Activated CD8-positive, alpha-beta memory T cell treated with anti-CD3 and anti-CD28 coated beads for 48 hours (primary cell): ENCODE measurements at regions not wholly inside any gene's neighbourhood (a gene's known extent, or its start where the extent isn't known, plus 50 kb on each side); places are given as distances from the start of the nearest gene placed in this dataset.
"Not testable (repeated sequence)": the region's sequence is repeated elsewhere in the genome, so short reads cannot be mapped to it uniquely, and the experiment has no call there.

ENCODE experiments used
- DNase-seq, 3 experiments: peaks; one replicate each; pipeline ENCODE4 v3.0.0-alpha.2; 2020; ENCODE audit warnings: low read depth in 2 of 3, low spot score in 2 of 3

DNA sequence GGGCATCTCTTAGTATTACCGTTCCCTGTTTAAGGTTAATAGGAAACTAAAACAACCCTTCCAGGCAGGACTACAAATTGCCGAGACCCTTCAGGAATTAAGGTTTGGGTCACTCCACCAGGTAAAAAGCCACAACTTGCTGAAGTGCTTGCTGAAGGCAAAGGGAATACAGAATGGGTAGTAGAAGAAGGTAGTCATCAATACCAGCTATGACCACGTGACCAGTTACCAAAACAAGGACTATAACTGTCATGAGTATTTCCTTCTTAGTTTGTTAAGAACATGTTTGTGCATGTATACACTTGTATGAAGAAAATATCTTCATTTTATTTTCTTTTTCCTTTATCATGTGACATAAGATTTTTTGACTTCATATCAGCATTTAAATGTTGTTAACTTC lies 578.7 kb upstream of the FBXO33 start:
- no peak for DNase-seq

DNA sequence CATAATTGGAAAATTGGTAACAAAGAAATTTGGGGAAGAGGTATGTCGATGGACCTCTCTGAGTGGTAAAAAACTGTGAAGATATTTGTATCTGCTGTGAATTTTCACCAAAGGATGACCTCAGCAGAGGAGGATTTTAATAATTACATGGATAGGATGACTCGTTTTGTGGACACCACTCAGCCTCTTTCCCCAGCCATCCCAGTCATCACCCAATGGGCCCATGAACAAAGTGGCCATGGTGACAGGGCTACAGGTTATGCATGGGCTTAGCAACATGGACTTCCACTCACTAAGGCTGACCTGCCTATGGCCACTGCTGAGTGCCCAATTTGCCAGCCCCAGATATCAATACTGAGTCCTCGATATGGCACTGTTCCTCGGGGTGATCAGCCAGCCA lies 577.5 kb upstream of the FBXO33 start:
- DNase-seq = no peak

DNA sequence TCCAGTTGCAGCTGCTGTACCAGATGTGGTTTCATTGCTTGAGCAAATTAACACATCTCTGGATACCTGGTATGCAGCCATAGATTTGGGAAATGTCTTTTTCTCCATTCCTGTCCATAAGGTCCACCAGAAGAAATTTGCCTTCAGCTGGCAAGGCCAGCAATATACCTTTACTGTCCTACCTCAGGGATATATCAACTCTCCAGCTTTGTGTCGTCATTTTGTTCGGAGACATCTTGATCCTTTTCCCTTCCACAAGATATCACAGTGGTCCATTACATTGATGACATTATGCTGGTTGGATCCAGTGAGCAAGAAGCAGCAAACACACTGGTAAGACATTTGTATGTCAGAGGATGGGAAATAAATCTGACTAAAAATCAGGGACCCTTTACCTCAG lies 576.1 kb upstream of the FBXO33 start:
- not testable (repeated sequence) for DNase-seq

DNA sequence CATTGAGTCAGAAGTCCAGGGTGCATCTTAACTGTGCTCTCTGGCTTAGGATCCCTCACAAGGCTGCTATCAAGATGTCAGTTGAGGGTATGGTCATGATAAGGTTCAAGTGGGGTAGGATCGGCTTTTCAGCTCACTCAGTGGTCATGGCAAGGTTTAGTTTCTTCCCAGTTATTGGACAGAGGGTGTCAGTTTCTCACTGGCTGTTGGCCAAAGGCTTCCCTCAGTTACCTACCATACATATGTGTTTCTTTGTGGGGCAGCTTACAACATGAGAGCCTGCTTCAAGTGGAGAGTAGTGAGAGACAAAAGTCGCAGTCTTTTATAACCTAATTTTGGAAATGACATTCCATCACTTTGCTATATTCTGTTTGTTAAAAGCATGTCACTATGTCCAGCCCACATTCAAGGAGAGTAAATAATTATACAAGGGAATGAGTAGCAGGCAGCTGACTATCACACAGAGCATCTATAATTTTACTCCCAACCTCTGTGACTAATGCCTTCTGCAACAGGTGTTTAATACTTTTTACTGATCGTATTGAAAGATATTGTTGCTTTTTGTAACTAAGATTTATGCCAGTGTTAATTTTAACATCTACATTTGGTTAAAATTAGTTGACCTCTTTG lies 572.8 kb upstream of the FBXO33 start:
- DNase-seq = no peak

DNA sequence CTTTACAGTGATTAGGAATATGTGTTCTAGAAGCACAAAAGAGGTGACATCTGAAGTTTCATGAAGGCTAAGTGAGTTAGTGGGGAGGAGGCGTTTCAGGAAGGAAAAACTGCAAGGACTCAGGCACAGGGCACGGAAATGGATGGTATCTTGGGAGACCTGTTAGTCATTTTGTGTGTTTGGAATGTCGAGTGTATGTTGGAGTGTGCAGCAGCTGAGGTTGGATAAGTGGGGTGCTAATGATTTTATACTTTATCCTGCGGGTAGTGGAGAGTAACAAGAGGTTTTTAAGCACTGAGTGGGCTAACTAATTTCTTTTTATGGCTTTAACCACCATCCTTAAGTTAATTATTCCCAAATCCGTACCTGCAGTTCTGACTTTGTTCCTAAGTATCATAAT lies 571.5 kb upstream of the FBXO33 start:
- DNase-seq = no peak

DNA sequence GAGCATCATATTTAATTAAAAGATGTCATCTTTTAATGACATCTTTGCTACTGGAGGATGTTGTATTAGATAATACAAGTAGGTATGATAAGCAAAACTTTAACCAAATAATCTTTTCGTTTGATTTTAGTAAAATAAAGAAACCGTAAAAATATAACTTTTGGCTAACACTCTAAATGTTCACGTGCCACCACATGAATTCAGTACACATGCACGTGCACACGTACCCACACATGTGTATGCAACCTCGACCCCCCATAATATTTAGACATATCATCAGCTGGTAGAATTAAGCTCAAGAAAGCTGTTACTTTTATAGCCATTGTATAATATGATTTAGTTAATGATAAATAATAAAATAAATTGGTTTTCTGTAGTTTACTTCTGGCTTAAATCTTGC lies 566.6 kb upstream of the FBXO33 start:
- no peak for DNase-seq

DNA sequence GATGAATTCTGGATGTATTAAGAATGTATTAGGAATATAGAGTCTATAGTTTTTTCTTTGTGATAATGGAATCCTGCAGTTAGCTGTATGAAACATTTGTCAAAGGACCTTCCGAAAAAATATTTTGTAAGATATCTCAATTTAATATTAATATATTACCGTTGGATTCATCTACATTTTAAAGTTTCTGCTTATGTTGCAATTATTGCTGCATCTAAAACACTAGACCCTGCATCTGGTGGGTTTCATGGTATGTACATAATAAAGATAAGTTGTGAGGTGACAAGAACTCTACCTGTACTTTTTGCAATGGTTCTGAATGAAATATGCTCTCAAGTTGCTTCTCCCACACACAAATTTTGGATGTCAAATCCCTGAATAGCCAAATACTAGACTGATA lies 565.9 kb upstream of the FBXO33 start:
- DNase-seq = no peak

DNA sequence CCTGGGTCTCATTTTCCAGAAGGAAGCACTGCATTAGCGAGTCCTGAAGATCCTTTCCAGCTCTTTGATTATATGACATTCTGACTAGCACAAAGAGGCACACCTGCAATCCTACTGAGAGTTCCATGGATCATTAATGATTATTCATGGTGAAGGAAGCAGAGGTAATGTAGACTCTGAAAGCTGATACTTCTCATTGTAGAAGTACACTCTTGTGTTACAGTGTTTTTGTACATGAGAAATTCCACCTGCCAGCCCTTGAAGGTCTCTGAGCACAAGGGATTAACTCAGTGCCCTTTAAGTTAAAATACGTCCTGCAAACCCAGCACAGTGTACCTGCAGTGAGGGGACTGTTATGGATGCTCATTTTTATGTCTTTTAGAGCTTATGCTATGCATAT lies 558.8 kb upstream of the FBXO33 start:
- DNase-seq = no peak

DNA sequence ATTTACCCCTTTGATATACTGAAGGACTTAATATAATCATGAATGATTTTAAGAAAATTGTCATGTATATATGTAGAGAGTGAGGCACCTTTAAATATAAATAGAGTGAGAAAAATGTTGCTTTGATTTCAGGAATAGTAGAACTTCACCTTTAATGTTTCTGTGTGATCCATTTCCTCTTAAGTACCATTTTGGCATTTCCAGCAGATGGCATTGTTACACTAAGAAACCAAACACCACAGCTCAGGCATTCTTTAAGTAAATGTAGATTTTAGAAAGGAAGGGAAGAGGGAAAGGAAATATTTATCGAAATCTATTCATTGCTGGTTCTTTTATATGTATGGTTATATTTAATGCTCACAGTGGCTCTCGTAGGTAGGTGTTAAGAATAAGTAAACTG lies 556.7 kb upstream of the FBXO33 start:
- no peak for DNase-seq

DNA sequence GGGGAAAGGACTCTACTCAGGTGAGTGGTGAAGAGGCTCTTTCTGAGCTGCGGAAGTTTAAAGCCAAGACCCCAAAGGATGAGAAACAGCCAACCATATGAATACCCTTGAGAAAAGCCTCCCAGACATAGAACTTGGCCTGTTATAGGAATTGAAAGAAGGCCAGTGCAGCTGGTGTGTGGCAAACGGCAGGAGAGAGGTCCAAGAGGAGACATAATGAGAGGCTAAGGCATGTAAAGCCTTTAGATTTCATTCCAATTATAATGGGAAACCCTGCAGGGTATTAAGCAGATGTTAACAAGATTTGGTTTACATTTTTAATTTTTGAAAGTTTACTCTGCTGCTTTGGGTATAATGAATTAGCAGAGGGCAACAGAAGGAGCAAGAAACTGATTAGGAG lies 552.1 kb upstream of the FBXO33 start:
- no peak for DNase-seq

DNA sequence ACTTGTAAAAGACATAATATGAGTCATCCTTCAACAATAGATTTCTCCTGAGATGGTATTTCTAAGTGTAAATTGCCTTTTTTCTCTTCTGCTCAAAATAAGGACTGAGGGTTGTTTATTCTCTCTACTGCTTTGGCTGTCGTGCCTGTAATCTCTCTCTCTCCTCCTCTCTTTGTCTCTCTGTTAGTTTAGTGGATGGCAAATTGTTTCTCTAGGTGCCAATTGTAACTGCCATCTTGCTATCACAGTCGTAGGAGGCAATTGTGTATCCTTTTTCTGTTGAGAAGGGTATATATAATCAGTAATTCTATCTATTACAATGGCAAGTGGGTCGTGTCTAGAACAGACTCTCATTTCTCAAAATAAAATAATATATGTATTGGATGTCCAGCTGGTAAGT lies 545.0 kb upstream of the FBXO33 start:
- DNase-seq = no peak

DNA sequence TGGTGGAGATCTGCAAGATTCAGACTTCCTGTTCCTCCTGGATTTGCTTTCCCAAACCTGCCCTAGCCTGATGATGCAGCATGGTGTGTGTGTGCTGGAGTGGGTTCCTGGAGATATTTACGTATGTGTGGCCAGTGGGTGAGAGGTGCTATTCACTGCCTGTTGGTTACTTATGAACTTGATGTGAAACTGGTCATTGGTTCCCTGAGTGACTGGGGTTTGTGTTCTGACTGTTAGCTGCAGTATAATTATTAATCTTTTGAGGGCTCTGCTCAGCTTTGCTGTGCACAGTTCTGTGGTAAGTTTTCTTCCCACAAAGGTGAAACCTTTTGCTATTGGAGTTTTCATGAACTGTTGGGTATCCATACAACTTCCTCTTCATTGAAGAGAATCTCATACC lies 541.8 kb upstream of the FBXO33 start:
- DNase-seq = no peak

DNA sequence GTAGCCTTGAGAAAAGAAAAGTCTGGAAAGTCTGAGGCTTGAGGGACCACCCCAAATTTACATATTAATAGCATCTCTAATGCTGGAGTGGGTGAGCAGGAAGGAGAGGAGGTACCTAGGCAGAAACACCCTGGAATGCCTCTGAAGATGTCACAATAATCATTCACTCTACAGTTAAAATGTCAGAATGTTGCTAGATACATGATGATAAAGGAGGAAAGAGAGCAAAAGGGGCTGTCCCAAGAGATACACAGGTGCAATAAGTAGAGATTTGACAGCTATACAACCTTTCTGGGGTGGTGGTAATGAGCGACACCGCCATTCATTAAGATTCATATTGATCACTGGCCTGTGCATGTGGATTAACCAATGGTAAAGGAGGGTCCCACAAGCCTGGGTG lies 540.5 kb upstream of the FBXO33 start:
- DNase-seq = no peak

DNA sequence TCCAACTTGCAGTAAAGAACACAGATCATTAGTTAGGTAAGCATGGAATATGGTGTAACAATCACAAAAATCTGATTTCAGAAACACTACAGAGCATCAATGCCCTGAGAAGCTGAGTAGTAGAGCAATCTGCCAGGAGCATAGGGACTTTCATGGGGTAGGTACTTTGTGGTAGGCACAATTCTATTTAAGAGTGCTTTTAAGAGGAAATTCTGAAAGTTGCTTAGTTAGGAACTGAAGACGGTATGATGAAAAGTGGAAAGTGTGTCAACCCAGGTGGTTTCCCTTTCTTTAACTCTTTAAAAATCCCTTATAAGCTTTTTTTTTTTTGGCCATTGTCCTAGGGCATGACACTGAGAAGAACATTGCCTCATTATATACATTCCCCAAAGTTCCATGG lies 535.7 kb upstream of the FBXO33 start:
- DNase-seq = no peak

DNA sequence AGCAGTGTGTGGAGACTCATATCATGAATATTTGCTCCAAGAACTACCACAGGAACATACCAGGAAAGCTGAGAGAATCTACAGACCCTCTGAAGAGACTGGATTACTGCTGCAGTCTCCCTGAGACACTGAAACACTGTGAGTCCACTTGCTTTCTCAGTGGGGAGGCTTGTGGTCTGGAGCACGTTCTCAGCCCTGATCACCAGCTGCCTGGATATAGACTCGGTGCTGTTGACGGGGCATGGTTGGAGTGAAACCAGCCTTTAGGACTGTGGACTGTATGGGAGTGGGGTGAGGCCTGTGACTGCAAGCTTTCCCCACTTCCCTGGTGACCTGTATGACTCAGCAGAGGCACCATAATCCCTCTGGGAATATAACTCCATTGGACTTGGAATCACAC lies 525.8 kb upstream of the FBXO33 start:
- DNase-seq = no peak

DNA sequence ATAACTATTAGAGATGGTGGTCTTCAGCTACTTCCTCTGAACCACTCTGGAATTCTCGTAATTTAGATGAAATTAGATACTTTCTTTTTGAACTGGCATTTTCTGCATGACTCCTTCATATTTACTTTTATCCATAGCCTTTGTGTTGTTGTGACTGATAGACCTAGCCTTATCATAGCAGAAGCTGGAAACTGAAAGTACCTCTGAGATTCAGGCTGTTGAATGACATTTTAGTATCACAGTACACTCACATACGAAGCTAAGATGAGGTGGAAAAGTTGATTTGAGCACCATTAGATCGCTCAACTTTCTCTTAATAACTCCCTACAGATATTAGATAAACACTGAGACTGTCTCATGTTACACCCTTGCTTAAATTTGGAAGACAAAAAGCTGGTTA lies 525.1 kb upstream of the FBXO33 start:
- no peak for DNase-seq

DNA sequence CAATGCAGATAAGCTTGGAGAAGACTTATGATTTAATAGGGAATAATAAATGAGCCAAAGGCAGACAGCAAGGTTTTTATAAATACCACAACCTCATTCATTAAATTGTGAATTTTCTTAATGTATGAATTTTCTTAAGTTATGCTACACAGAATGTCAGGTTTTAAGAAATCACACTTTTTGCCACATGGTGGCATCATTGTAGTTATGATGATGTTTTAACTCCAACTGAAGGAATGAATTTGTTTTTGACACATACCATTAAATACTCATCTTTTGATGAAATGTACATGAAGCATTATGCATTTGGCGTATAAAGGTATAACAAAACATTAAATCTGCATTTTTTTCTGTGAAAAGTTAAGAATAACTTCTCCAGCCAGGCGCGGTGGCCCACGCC lies 524.1 kb upstream of the FBXO33 start:
- DNase-seq = no peak

DNA sequence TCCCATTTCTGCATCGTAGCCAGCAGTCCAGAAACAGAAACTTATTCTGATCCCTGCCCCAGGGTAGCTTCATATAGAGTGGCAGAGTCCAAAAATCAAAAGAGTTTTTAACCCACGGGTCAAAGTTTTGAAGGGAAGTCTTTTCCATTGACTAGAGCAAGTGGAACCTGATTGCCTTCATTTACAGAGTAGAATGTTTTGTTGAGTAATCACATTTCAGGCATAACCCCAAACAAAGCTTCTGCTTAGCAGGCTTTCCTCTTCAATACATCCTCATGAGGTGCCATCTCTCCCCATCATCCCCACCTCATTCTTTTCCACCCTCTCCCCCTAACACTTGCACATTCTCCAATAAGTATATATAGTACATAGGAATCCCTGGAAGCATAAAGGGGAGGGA lies 516.0 kb upstream of the FBXO33 start:
- DNase-seq = no peak

DNA sequence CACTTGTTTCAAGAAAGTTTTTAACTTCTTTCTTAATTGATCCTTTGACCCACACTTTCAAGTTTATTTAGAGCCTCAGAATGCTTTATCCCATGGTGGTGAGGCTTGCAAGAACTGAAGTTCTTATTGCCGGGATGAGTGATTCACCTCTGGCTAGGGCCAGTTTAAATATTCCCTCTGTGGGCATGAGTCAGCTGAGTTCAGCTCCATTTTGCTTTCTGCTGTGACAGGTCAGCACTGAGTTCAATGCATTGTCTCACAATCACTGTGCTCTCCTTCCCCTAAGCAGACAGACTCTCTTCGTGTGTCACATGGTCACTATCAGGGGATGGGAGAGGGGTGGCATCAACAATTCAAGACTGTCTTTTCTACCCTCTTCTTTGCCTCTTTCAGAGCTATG lies 514.6 kb upstream of the FBXO33 start:
- DNase-seq = no peak

DNA sequence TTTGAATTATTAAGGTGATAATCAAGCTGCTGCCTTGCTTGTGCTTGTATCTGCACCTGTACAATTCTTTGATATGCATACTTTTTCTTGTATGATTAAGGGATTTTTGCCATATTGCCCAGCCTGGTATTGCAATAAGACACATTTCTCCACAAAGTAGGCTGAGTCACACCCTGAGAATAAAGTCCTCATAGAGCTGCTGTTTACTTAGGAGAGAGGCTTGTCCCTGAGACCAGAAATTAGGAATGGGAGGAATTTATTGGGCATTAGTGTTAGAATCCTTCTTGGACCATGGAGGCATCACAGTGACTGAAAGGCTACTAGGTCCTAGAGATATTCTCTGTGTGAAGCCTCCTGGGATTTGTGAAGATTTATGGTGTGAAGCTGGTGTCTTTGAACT lies 506.8 kb upstream of the FBXO33 start:
- DNase-seq = no peak

DNA sequence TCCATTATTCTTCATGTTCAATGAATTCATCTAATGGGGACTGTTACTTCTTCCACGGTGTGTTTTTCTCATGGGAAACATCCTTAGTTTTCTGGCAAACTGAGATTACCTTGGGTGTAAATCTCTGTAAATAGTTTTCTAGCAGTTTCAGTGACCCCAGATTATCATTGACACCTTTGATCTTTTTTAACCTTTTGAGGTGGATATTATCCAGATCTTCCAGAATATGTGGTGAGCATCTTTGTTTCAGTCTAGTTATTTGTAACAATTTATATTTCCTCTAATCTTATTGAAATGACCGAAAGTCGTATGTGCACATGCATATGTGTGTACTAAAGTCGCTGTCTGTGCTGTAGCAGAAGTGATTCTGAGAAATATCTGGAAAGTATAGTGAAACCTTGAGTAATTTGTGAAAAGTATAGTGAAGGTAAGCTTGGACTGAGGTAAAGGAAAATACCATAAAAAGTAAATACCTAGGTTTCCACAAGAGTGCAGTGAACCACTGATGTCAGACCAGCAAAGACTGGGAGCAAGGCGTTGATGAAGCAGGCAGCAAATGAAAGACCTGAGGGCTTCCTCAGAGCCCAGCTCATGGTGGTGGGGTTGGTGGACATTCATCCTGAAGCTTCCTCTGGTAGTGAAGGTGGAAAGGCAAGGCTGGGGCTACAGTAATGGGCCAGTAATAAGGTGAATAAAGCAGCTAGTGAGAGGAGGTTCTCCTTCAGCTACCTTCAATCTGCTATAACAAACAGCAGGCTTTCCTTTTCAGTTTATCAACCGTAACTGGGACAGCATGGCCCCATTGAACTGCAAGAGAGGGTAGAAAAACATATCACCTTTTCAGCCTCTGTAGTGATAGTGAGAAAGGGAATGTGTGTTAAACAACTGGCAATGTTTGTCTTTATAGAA lies 480.2 kb upstream of the FBXO33 start:
- DNase-seq = no peak

DNA sequence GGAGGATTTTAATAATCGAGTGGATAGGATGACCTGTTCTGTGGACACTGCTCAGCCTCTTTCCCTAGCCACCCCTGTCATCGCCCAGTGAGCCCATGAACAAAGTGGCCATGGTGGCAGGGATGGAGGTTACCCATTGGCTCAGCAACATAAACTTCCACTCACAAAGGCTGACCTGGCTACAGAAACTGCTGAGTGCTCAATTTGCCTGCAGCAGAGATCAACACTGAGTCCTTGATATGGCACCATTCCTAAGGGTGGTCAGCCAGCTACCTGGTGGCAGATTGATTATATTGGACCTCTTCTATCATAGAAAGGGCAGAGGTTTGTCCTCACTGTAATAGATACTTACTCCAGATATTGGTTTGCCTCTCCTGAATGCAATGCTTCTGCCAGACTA lies 465.4 kb upstream of the FBXO33 start:
- no peak for DNase-seq

DNA sequence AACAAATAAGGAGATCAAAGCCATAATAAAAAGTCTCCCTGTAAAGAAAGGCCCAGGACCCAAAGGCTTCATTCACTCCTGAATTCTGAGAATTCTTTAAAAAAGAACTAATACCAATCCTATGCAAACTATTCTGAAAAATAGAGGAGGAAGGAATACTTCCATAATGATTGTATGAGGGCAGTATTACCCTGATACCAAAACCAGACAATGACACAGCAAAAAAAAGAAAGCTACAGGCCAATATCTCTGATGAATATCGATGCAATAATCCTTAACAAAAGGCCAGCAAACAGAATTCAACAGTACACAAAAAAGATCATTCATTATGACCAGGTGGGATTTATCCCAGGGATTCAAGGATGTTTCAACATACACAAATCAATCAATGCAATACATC lies 457.8 kb upstream of the FBXO33 start:
- DNase-seq = no peak
